Activated CD4-positive, alpha-beta T cell treated with anti-CD3 and anti-CD28 coated beads for 36 hours (primary cell): ENCODE measurements at regions not wholly inside any gene's neighbourhood (a gene's known extent, or its start where the extent isn't known, plus 50 kb on each side); places are given as distances from the start of the nearest gene placed in this dataset.
A peak's percentile ranks its signal among the peaks of the same experiment; 100 is the strongest.

ENCODE experiments used
- ATAC-seq: fragments of 200-7000 bp; cut with Tn5 transposase; one replicate; pipeline ENCODE4 v1.10.0; 2021; ENCODE audit warnings: mild to moderate bottlenecking, moderate library complexity
- CTCF ChIA-PET: fragments of 350-600 bp; sonication (Branson Sonifier 250); formaldehyde crosslinking; loops from one replicate; lab custom pipeline; 2021; ENCODE audit warnings: antibody characterized with exemption; lab: Charles Lee
- POLR2A ChIA-PET: fragments of 350-600 bp; sonication (Branson Sonifier 250); formaldehyde crosslinking; loops from one replicate; lab custom pipeline; 2021; ENCODE audit warnings: antibody characterized with exemption, inconsistent platforms; lab: Charles Lee
- DNase-seq: peaks from one replicate; pipeline ENCODE4 v3.0.0-alpha.2; 2020
- H3K27ac Mint-ChIP-seq: one replicate; pipeline ENCODE4 v1.8.0; 2021; ENCODE audit warnings: mixed read lengths
- H3K27me3 Mint-ChIP-seq: one replicate; pipeline ENCODE4 v1.8.0; 2021; ENCODE audit warnings: mixed read lengths
- H3K36me3 Mint-ChIP-seq: one replicate; pipeline ENCODE4 v1.8.0; 2021; ENCODE audit warnings: low read depth, mixed read lengths
- H3K4me1 Mint-ChIP-seq: one replicate; pipeline ENCODE4 v1.8.0; 2021; ENCODE audit warnings: mixed read lengths
- H3K4me3 Mint-ChIP-seq: one replicate; pipeline ENCODE4 v1.8.0; 2021; ENCODE audit warnings: mild to moderate bottlenecking, moderate library complexity, mixed read lengths
- H3K9me3 Mint-ChIP-seq: one replicate; pipeline ENCODE4 v1.8.0; 2021; ENCODE audit warnings: low read depth, mixed read lengths
- intact Hi-C, 2 experiments: fragments of 100-400 bp; cut with DNase I in 1 of 2; cut with micrococcal nuclease in 1 of 2; formaldehyde crosslinking; loops; one replicate each; pipeline versions ENCODE4 v1.14.2 to v1.15.1; 2022 to 2024; cut with DNase I, micrococcal nuclease

DNA sequence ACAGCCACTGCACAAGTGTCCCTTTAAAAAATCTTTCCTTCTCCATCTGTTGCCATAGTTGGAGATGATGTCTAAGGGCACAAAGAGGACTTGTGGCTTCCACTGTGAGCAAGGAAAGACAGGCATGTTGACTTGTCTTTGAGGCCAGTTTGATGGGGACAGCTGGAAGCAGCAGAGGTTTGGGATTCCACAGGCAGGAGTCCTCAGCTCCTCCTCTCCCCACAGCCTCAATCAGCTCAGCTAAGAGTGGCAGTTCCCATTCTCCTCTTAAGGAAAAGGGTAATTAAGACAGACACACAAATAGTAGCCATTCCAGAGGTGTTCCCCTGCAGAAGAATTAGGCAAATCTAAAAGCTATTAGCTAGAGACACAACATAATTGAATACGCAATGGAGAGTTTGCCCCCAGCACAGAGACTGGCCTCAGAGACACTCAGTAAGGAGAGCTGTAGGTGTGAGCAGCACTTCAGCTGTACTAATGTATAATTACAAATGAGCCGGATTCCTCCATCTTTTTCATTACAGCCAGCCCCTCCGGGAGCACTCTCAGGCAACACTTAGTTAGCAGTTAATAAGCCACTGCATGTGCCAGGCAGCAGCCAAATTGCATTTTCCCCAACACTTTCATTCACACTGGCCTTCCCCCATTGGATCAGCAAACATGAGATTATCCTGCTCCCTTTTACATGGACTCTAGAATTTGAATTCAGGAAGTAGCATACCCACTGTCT is 434.0 kb downstream of the FOXO1 start:
- intact Hi-C loops: no loop called here
- Mint-ChIP-seq H3K27me3 (no peaks in the 10 kb centered on the region), H3K4me3 (no peak overlapping the region), H3K36me3 (no peaks in the 10 kb centered on the region), H3K4me1 (peaks cover 23% of the 10 kb centered on the region), H3K9me3 (no peaks in the 10 kb centered on the region), H3K27ac (no peak overlapping the region)
- no peak for ATAC-seq
- POLR2A ChIA-PET: no interaction called here
- CTCF ChIA-PET: interaction anchor here (0.5 to 1.0 kb wide), 2 partner anchors 291 to 526 kb away, joined by 3 read pairs; no protein-coding TSS in a partner anchor
- no peak for DNase-seq

DNA sequence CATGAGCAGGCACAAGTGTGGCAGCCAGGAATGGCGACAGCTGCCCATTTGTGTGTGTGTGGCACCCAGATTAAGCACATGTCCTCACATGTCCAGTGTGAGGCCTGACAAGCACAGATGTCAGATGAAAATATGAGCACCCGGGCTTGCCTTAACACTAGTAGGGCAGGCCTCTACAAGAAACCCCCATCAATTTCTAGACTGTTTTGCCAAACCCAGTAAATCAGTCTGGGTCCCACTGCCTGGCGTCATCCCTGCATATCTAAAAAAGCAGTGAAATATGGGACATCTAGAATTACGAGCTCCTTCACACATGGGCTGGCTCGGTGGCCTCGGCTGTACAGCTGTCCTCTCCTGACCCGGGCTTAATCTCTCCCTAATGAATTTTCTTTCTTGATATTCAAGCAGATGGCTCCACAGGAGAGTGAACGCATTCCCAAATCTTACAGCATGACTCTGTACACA is 432.7 kb downstream of the FOXO1 start:
- Mint-ChIP-seq H3K27ac (no peak overlapping the region), H3K27me3 (no peaks in the 10 kb centered on the region), H3K36me3 (no peaks in the 10 kb centered on the region), H3K4me1 (peaks cover 23% of the 10 kb centered on the region), H3K9me3 (no peaks in the 10 kb centered on the region), H3K4me3 (no peak overlapping the region)
- POLR2A ChIA-PET: no interaction called here
- no peak for ATAC-seq
- no peak for DNase-seq
- intact Hi-C loops: no loop called here
- CTCF ChIA-PET: interaction anchor here (0.5 to 1.2 kb wide), 2 partner anchors 8 to 168 kb away, joined by 3 read pairs; no protein-coding TSS in a partner anchor

DNA sequence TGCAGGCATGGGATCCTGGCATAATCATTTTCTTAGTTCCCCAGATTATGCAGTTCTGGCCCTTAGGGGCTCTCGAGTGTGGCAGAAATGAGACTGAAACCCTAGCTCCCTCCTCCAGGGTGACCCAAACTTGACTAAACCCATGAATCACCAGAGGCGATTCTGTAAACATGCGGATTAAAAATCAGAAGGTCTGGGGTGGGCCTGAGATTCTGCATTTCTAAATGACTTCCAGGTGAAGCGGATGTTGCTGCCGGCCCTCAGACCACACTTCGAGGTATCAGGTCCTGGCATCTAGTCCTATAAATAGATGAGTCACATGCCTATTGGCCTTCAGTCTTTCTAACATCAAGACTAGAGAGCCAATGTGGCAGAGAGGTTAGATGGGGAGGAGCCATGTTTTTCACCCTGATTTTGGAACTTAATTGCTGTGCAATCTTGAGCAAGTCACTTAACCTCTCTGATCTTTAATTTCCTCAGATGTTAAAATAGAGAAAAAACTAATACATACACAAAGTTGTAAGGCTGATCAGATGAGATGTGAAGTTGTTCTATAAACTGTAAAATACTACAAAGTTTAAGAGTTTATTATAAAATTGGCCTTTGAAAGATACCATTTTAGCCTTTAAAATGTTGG is 431.2 kb downstream of the FOXO1 start:
- no peak for DNase-seq
- Mint-ChIP-seq H3K4me1 (peaks cover 13% of the 10 kb centered on the region), H3K36me3 (no peaks in the 10 kb centered on the region), H3K4me3 (no peak overlapping the region), H3K27ac (no peak overlapping the region), H3K27me3 (no peaks in the 10 kb centered on the region), H3K9me3 (no peaks in the 10 kb centered on the region)
- ChIA-PET POLR2A (no interaction called here), CTCF (interaction anchor here (0.6 to 1.2 kb wide), 2 partner anchors 9 to 87 kb away, joined by 3 read pairs; no protein-coding TSS in a partner anchor)
- intact Hi-C loops: no loop called here
- ATAC-seq: peak; percentile 66

DNA sequence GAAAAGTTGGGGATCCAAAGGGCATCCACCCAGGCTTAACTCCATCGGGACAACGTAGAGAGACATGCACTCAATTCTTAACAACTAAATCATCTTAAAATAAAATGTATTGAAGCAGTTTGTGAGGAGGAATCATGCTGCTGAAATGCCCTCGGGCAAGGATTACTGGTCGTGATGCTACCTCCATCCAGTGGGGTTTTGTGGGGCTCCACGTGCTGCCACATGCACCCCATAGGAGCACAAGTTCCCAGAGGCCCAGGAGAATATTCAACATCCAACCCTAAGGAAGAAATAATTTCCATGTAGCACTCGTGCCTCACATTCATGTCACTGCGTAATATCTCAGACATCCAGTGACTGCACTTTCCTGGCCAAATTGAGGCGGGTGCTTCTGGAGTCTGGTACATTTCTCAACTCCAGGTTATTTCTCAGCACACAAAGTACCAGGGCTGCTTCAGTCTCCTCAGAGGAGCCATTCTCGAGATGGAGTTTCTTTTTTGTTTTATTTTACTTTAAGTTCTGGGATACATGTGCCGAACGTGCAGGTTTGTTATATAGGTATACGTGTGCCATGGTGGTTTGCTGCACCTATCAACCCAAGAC is 429.8 kb downstream of the FOXO1 start:
- intact Hi-C loops: no loop called here
- no peak overlapping the region for H3K4me3 Mint-ChIP-seq
- H3K36me3 Mint-ChIP-seq: no peaks in the 10 kb centered on the region
- no peaks in the 10 kb centered on the region for H3K27me3 Mint-ChIP-seq
- CTCF ChIA-PET: no interaction called here
- ATAC-seq: no peak
- peaks cover 4% of the 10 kb centered on the region for H3K4me1 Mint-ChIP-seq
- POLR2A ChIA-PET: no interaction called here
- H3K27ac Mint-ChIP-seq: no peak overlapping the region
- no peaks in the 10 kb centered on the region for H3K9me3 Mint-ChIP-seq
- no peak for DNase-seq

DNA sequence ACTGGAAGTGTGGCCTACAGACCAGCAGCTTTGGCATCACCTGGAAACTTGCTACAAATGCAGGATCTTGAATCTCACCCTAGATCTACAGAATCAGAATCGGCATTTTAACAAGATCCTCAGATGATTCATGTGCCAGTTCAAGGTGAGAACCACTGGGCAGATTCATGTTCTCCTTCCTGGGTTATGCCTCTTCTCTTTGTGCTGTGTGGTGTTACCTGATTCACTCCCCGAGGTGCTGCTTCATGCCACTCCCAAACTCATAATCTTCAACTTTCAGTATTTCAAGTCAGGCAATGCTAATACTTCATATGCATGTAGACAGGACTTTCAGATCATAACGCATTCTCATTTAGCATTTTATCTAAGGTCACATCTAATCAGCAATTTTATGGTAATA is 427.7 kb downstream of the FOXO1 start:
- Mint-ChIP-seq H3K27me3 (no peaks in the 10 kb centered on the region), H3K27ac (no peak overlapping the region), H3K36me3 (no peaks in the 10 kb centered on the region), H3K4me1 (peaks cover 2% of the 10 kb centered on the region), H3K4me3 (no peak overlapping the region), H3K9me3 (no peaks in the 10 kb centered on the region)
- CTCF ChIA-PET: no interaction called here
- POLR2A ChIA-PET: no interaction called here
- ATAC-seq: no peak
- intact Hi-C loops: no loop called here
- no peak for DNase-seq

DNA sequence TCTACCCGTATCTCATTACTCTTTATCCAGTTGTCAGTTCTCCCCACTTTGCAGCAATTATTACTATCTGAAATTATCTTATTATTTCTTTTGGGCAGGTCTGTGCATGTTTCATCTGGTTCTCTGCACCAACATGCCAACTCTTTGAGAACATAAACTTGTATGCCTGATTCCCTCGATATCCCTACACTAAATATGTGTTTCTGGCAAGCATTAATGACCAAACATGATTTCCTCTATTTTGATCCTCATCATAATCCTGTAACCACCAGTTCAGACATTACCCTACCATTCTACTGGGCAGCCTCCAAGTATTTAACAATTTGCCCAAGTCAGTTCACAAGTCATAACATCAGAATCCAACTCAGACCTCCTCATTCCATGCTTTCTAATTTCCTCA is 426.1 kb downstream of the FOXO1 start:
- Mint-ChIP-seq H3K9me3 (no peaks in the 10 kb centered on the region), H3K27me3 (no peaks in the 10 kb centered on the region), H3K4me3 (no peak overlapping the region), H3K4me1 (peaks cover under 1% of the 10 kb centered on the region), H3K36me3 (no peaks in the 10 kb centered on the region), H3K27ac (no peak overlapping the region)
- POLR2A ChIA-PET: interaction anchor here (0.6 kb wide), 1 partner anchor 513 kb away, joined by 3 read pairs; no protein-coding TSS in a partner anchor
- intact Hi-C loops: no loop called here
- DNase-seq: no peak
- CTCF ChIA-PET: interaction anchor here (0.9 to 1.0 kb wide), 3 partner anchors 15 to 298 kb away, joined by 3 to 5 read pairs (median 3); no protein-coding TSS in a partner anchor
- no peak for ATAC-seq

DNA sequence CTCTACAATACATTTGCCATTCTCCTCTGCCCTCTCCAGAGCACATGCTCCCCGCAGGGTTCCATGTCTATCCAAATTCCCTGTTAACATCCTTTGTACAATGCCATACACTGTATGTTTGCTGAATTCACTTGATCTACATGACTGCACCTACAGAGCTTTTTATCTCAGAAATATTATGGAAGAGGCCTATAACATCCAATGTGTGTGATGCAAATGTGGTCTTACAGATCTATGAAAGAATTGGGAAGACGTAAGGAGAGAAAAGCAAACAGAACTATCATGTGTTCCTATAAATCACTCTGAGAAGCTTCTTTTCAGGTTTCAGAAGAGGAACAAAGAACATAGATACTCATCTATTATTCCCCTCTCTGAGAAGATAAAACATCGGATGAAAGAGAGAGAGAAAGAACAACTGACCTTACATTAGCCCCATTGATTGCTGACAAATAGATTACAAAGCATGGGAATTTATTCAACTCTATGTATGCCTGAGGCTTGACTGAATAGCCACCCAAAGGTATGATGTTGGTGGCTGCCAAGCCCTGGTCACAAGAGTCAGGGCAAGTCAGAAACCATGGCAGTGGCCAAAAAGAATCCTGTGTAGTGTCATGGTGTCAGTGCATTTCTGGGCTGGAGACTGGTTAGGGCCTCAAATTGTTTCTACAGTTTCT is 425.2 kb downstream of the FOXO1 start:
- H3K27me3 Mint-ChIP-seq: no peaks in the 10 kb centered on the region
- ChIA-PET POLR2A (interaction anchor here (0.6 kb wide), 1 partner anchor 512 kb away, joined by 3 read pairs; no protein-coding TSS in a partner anchor), CTCF (interaction anchor here (0.9 kb wide), 2 partner anchors 16 kb away, joined by 3 read pairs; no protein-coding TSS in a partner anchor)
- no peak overlapping the region for H3K4me3 Mint-ChIP-seq
- H3K27ac Mint-ChIP-seq: no peak overlapping the region
- H3K9me3 Mint-ChIP-seq: peaks cover 4% of the 10 kb centered on the region
- peaks cover 6% of the 10 kb centered on the region for H3K4me1 Mint-ChIP-seq
- no peaks in the 10 kb centered on the region for H3K36me3 Mint-ChIP-seq
- ATAC-seq (no peak), DNase-seq (no peak)
- intact Hi-C loops: no loop called here

DNA sequence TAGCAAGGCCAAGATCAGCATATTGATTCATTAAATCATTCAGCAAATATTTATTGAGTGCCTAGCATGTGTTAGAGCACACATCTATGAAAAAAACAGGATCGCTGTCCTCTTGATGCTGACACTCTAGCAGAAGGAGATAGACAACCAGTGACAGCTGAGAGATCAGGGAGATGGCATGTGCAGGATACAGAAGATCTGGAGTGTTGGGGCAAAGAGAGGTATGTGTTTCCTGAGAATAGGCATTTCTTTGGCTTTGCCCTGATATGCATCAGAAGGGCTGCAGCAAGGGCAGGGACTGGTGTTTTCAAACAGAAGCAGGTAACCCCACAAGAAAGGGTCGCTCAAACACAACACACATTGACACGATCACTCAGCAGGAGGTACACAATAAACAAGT is 423.4 kb downstream of the FOXO1 start:
- ChIA-PET CTCF (no interaction called here), POLR2A (no interaction called here)
- Mint-ChIP-seq H3K36me3 (peaks cover 6% of the 10 kb centered on the region), H3K4me1 (peaks cover 16% of the 10 kb centered on the region), H3K4me3 (no peak overlapping the region), H3K27me3 (no peaks in the 10 kb centered on the region), H3K9me3 (peaks cover 9% of the 10 kb centered on the region), H3K27ac (no peak overlapping the region)
- intact Hi-C loops: no loop called here
- DNase-seq (no peak), ATAC-seq (no peak)

DNA sequence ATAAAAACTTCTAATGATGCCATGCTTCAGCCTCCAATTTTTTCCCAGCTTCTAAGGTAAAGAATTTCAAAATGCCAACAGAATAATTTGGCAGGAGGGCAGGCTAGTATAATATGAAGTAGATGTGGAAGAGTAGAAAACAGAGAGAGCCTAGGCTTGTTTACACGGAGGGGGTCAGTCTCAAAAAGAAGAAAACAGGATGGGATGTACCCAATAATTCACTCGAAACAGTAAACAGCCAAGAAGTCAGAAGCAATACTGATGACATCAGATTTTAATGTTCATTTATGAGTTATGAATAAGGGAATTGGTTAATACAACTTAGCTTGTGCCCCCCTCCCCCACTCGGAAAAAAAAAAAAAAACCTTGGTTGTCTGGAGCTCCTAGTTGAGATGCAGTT is 422.5 kb downstream of the FOXO1 start:
- Mint-ChIP-seq H3K27me3 (no peaks in the 10 kb centered on the region), H3K4me3 (no peak overlapping the region), H3K9me3 (peaks cover 15% of the 10 kb centered on the region), H3K27ac (no peak overlapping the region), H3K36me3 (peaks cover 11% of the 10 kb centered on the region), H3K4me1 (peaks cover 25% of the 10 kb centered on the region)
- ATAC-seq (no peak), DNase-seq (no peak)
- POLR2A ChIA-PET: no interaction called here
- intact Hi-C loops: no loop called here
- CTCF ChIA-PET: interaction anchor here (0.6 to 1.3 kb wide), 2 partner anchors 301 to 363 kb away, joined by 3 to 7 read pairs; no protein-coding TSS in a partner anchor

DNA sequence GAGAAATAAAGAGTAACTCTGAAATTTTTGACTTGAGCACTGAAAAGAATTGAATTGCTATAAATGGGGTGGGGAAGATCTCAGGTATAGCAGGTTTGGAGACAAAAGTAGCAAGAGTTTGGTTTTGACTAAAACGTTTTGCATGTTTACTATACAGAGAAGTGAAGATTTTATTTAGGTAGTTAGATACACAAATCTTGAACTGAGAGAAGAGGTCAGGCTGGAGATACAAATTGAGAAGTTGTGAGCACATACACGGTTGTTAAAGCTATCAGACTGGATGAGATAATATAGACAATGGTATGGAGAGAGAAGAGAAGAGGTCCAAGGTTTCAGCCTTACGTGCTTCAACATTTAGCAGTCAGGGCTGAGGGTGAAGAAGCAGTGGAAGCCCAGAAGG is 420.9 kb downstream of the FOXO1 start:
- H3K27ac Mint-ChIP-seq: no peak overlapping the region
- CTCF ChIA-PET: interaction anchor here (0.7 kb wide), 1 partner anchor 176 kb away, joined by 3 read pairs; no protein-coding TSS in a partner anchor
- H3K4me3 Mint-ChIP-seq: no peak overlapping the region
- peaks cover 18% of the 10 kb centered on the region for H3K9me3 Mint-ChIP-seq
- ATAC-seq (no peak), DNase-seq (no peak)
- H3K4me1 Mint-ChIP-seq: peaks cover 27% of the 10 kb centered on the region
- intact Hi-C loops: no loop called here
- peaks cover 12% of the 10 kb centered on the region for H3K36me3 Mint-ChIP-seq
- POLR2A ChIA-PET: no interaction called here
- H3K27me3 Mint-ChIP-seq: no peaks in the 10 kb centered on the region

DNA sequence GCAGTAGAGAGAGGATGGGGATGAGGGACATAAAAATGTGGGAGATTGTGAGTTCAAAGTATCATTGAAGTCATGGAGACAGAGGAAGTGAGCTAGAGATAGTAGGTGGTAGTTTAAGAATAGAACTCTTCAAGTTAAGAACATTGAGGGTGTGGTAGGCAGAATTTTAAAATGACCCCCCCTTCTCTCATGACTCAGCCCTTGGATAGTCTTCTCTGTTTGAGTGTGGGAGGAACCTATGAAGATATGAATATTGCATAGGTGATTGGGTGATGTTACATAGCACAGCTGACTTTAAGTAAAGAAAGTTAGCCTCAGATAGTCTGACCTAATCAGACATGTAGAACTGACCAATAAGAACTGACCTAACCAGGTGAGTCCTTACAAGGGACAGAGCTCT is 418.6 kb downstream of the FOXO1 start:
- Mint-ChIP-seq H3K4me1 (peaks cover 49% of the 10 kb centered on the region), H3K4me3 (no peak overlapping the region), H3K9me3 (peaks cover 18% of the 10 kb centered on the region), H3K27ac (peak overlapping the region; percentile 7), H3K36me3 (peaks cover 12% of the 10 kb centered on the region), H3K27me3 (no peaks in the 10 kb centered on the region)
- peak; percentile 70 for ATAC-seq
- intact Hi-C loops: no loop called here
- ChIA-PET POLR2A (interaction anchor here (0.6 kb wide), 1 partner anchor 564 kb away, joined by 3 read pairs; no protein-coding TSS in a partner anchor), CTCF (interaction anchor here (0.6 to 1.7 kb wide), 3 partner anchors 62 to 206 kb away, joined by 3 to 4 read pairs (median 3); no protein-coding TSS in a partner anchor)
- no peak for DNase-seq
